GM20000 (cell line): ENCODE measurements at regions not wholly inside any gene's neighbourhood (a gene's known extent, or its start where the extent isn't known, plus 50 kb on each side); places are given as distances from the start of the nearest gene placed in this dataset.

Experiments used
- DNase-seq: peaks from one replicate; pipeline ENCODE4 v3.0.0; 2012; ENCODE audit warnings: low spot score
- TF ChIP-seq, protein P1 (sequence below): IDR thresholded peaks from 2 replicates; pipeline ENCODE4 v1.5.1; 2012; ENCODE audit warnings: mild to moderate bottlenecking, control low read depth; ENCODE audit errors: extremely low read depth, missing control alignments

DNA sequence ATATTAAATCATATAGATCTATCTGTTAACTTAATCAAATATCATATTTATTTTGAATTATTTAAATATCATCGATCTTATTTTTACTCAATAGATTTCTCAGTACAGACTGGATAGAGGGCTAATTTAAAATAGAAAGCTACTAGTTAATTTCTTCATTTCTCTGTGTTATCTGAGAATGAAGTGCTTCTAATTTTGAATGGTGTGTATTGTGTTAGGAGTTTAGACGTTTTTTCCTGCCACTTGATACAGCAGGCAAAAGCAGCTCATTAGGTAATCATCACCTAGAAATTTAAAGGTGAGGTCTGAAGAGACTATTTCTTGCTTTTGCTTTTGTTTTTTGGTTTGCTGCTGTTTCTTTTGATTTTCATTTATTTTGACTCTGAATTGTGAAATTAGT, 948.8 kb upstream of the TENM3 start:
- TF ChIP-seq, protein P1, sequence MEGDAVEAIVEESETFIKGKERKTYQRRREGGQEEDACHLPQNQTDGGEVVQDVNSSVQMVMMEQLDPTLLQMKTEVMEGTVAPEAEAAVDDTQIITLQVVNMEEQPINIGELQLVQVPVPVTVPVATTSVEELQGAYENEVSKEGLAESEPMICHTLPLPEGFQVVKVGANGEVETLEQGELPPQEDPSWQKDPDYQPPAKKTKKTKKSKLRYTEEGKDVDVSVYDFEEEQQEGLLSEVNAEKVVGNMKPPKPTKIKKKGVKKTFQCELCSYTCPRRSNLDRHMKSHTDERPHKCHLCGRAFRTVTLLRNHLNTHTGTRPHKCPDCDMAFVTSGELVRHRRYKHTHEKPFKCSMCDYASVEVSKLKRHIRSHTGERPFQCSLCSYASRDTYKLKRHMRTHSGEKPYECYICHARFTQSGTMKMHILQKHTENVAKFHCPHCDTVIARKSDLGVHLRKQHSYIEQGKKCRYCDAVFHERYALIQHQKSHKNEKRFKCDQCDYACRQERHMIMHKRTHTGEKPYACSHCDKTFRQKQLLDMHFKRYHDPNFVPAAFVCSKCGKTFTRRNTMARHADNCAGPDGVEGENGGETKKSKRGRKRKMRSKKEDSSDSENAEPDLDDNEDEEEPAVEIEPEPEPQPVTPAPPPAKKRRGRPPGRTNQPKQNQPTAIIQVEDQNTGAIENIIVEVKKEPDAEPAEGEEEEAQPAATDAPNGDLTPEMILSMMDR = no peak
- no peak for DNase-seq

DNA sequence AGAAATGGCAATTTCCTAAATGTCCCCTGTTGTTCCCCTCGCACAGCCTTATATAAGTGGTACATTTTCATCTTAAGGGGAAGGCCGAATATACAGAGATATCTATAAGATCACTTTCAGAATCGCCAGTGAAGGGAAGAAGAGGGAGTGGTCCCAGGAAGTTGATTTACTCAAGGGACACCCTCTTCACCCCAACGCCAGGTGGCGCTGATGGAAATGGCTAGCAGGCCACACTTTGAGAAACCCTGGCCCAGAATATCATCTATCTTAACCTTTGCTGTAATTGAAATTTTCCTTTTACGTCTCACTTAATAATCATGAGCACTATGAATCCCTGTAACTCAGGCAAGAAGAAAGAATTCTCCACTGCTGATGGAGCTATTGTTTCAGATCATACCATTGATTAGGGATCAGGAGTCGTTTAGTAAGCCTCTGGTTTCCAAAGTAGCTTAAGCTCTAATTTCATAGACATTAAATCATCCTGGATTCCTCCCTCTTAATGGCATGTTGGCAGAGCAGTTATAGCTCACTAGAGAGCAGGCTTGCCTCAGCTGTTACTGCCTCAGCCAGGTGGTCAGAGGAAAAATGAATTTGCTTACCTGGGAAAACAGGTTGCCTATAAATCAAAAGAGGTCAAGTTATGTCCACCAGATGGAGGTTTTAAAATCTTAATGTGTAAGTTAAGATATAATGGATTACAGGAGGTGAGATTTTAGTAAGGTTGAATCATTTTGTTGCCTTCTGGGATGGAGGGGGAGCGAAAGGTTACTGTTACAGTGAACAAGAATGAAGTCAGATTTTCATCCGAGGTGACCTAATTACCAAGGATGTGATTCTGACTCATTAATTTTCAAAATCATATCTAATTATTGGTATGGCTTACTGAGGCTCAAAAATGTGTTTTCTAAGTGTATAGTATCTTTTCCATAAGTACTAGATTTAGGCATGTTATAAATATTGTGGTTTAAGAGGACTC, 941.2 kb upstream of the TENM3 start:
- TF ChIP-seq, protein P1 = peak; percentile 29
- DNase-seq = peak; percentile 11

DNA sequence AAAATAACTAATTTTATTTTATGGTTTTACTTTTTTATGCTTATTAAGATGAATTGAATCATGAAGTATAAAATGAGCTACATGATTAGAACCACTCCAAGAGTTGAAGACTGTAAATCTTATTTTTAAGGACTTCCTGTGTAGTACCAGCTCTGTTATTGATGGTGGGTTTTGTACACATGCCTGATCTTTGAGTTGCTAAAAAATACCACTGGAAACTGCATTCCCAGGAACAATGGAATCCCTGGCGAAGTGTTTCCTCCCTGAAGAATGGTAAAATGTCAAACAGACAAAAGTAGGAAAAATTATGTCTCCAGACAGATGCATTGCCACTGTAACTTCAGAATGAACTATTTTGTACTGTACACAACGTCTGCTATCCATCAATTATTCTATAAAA, 935.4 kb upstream of the TENM3 start:
- TF ChIP-seq, protein P1 = no peak
- no peak for DNase-seq

- no peak for DNase-seq
- TF ChIP-seq, protein P1 = no peak
These were observed 934.5 kb upstream of the TENM3 start for GRCh38 chr4:181308476-181309312.

DNA sequence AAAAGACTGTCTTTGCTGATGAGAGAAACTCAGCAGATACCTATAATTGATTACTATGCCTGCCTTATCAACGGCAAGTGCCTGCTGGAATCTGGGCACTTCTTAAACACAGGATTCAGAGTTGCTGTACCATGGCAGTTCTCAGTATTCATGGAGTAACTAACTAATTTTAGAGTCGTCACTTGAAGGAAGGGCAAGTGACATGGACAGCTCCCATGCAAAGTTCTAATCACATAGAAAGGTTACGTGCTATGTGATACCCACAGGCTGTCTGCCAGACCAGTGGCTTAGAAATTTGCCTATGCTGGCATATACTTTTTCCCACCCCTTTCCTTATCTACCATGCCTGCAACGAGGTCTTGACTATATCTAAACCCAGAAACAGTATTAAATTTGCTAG, 931.1 kb upstream of the TENM3 start:
- TF ChIP-seq, protein P1 = no peak
- DNase-seq = no peak

DNA sequence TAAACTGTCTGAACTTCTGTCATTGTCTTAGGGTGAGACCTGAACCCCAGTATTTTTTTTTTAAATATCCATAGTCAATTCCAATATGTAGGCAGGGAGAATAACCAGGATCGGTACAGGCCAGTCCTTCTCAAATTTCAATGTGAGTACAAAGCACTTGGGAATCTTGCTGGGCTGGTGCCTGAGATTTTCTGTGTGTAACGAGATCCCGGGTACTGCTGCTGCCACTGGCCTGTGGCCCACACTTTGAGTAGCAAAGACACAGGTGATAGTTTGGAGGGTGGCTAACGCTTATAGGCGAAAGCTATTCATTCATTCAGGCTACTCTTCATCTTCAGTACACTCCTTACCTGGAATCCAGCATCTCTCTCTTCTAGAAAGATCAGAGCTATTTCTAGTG, 923.6 kb upstream of the TENM3 start:
- TF ChIP-seq, protein P1 = no peak
- DNase-seq = no peak

GRCh38 chr4:181323061-181323460, 920.1 kb upstream of the TENM3 start:
- no peak for DNase-seq

More at GRCh38 chr4:181323061-181323460, 920.1 kb upstream of the TENM3 start:
- TF ChIP-seq, protein P1 = no peak
